ENCODE measurements at regions not wholly inside any gene's neighbourhood (a gene's known extent, or its start where the extent isn't known, plus 50 kb on each side); places are given as distances from the start of the nearest gene placed in this dataset.

GRCh38 chr22:23414727-23415489 lies 165.2 kb downstream of the IGLL1 start:
- TF ChIP-seq POLR2A (IDR thresholded peaks at IDR 0.05) (no peak), CTCF (IDR thresholded peaks at IDR 0.05) (no peak)
- no peak overlapping the region for H3K4me3 ChIP-seq
- H3K27me3 ChIP-seq, result peaks cover 0 to 17% (median 0%) of the 10 kb centered on the region in 9 donors
- H3K9me3 ChIP-seq, result no peaks in the 10 kb centered on the region
- no peak overlapping the region for H3K27ac ChIP-seq
- DNase-seq, result no peak
- no peaks in the 10 kb centered on the region for H3K4me1 ChIP-seq
- intact Hi-C loops (cut with DNase I), result no loop called here
- WGBS, 4 donors, result 82 to 90% (median 87%) methylated on average over 28 to 38 of the region's 38 CpGs
- no peak for ATAC-seq
- H3K36me3 ChIP-seq, result no peaks in the 10 kb centered on the region

- intact Hi-C loops (cut with DNase I), result loop anchor here in 1 of 10 donors (2.0 kb wide), 1 partner anchor 17 kb away; no protein-coding TSS in a partner anchor
- no peaks in the 10 kb centered on the region for H3K36me3 ChIP-seq
- no peak overlapping the region for H3K4me3 ChIP-seq
- no peaks in the 10 kb centered on the region for H3K4me1 ChIP-seq
- H3K27me3 ChIP-seq, result peaks cover 0 to 8% (median 0%) of the 10 kb centered on the region in 9 donors
- ATAC-seq, result no peak
- DNase-seq, result no peak
- no peak for TF ChIP-seq POLR2A (IDR thresholded peaks at IDR 0.05)
- no peak for TF ChIP-seq CTCF (IDR thresholded peaks at IDR 0.05)
- no peaks in the 10 kb centered on the region for H3K9me3 ChIP-seq
- H3K27ac ChIP-seq, result no peak overlapping the region
Observed at GRCh38 chr22:23411739-23412138, 168.4 kb downstream of the IGLL1 start.

GRCh38 chr22:23410411-23410810 lies 169.7 kb downstream of the IGLL1 start:
- Histone ChIP-seq H3K4me1 (no peaks in the 10 kb centered on the region), H3K27me3 (peaks cover 0 to 8% (median 0%) of the 10 kb centered on the region in 9 donors), H3K27ac (no peak overlapping the region), H3K4me3 (no peak overlapping the region), H3K9me3 (peaks cover 0 to 3% (median 0%) of the 10 kb centered on the region in 12 donors), H3K36me3 (no peaks in the 10 kb centered on the region)
- ATAC-seq (no peak), DNase-seq (no peak)
- 87 to 94% (median 91%) methylated on average over 5 of the region's 5 CpGs for WGBS, 4 donors
- intact Hi-C loops (cut with DNase I), result no loop called here
- TF ChIP-seq POLR2A (IDR thresholded peaks at IDR 0.05), result no peak
- TF ChIP-seq CTCF (IDR thresholded peaks at IDR 0.05), result no peak

- H3K4me1 ChIP-seq, result no peaks in the 10 kb centered on the region
- TF ChIP-seq CTCF (IDR thresholded peaks at IDR 0.05) (no peak), POLR2A (IDR thresholded peaks at IDR 0.05) (no peak)
Observed at GRCh38 chr22:23409976-23410375, 170.1 kb downstream of the IGLL1 start.

More at GRCh38 chr22:23409976-23410375, 170.1 kb downstream of the IGLL1 start:
- peaks cover 0 to 3% (median 0%) of the 10 kb centered on the region in 12 donors for H3K9me3 ChIP-seq
- no peak overlapping the region for H3K27ac ChIP-seq
- no peaks in the 10 kb centered on the region for H3K36me3 ChIP-seq
- intact Hi-C loops (cut with DNase I), result loop anchor here in 3 of 10 donors (5.0 to 10.0 kb wide), 2 partner anchors 125 to 127 kb away; no protein-coding TSS in a partner anchor
- no peak overlapping the region for H3K4me3 ChIP-seq
- DNase-seq (no peak), ATAC-seq (no peak)
- 52 to 61% (median 58%) methylated on average over 7 to 8 of the region's 8 CpGs for WGBS, 4 donors
- H3K27me3 ChIP-seq, result peaks cover 0 to 5% (median 0%) of the 10 kb centered on the region in 9 donors

All from heart left ventricle (tissue), 16 donors.